Coronary artery (tissue), 2 donors: ENCODE measurements at regions not wholly inside any gene's neighbourhood (a gene's known extent, or its start where the extent isn't known, plus 50 kb on each side); places are given as distances from the start of the nearest gene placed in this dataset.

Source experiments
- DNase-seq: peaks from one replicate; pipeline ENCODE4 v3.0.0-alpha.2; 2017; ENCODE audit warnings: low spot score
- H3K27ac ChIP-seq, 2 donors: fragments of 200-600 bp; sonication (generic); one replicate each; pipeline ENCODE4 v1.5.1; 2016 to 2019
- H3K4me3 ChIP-seq: fragments of 200-600 bp; sonication (generic); 2 replicates; pipeline ENCODE4 v1.5.1; 2016; ENCODE audit warnings: mild to moderate bottlenecking, moderate library complexity
- TF ChIP-seq, protein P1 (sequence below): fragments of 200-600 bp; sonication (generic); IDR thresholded peaks from one replicate; pipeline ENCODE4 v1.5.1; 2019; ENCODE audit warnings: antibody characterized with exemption

DNA sequence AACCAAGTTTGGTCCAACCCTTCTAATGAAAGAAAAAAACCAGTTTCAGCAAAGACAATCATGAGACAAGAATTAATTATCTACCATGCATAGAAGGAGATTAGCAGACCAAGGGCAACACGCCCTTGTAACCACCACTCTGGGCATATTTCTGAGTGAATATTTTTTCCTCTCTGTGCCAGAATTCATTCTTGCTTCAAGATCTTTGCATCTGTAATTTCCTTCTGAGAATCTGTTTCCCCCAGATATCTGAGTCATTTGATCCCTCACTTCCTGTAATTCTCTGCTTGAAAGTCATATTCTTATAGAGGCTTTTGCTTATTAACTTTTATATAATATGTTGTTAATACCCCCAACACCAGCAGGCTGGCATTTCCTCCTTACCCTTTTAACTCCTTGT lies 243.7 kb downstream of the SLC16A7 start:
- TF ChIP-seq, protein P1, sequence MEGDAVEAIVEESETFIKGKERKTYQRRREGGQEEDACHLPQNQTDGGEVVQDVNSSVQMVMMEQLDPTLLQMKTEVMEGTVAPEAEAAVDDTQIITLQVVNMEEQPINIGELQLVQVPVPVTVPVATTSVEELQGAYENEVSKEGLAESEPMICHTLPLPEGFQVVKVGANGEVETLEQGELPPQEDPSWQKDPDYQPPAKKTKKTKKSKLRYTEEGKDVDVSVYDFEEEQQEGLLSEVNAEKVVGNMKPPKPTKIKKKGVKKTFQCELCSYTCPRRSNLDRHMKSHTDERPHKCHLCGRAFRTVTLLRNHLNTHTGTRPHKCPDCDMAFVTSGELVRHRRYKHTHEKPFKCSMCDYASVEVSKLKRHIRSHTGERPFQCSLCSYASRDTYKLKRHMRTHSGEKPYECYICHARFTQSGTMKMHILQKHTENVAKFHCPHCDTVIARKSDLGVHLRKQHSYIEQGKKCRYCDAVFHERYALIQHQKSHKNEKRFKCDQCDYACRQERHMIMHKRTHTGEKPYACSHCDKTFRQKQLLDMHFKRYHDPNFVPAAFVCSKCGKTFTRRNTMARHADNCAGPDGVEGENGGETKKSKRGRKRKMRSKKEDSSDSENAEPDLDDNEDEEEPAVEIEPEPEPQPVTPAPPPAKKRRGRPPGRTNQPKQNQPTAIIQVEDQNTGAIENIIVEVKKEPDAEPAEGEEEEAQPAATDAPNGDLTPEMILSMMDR, result no peak
- Histone ChIP-seq H3K4me3 (no peak overlapping the region), H3K27ac (no peak overlapping the region)
- no peak for DNase-seq

DNA sequence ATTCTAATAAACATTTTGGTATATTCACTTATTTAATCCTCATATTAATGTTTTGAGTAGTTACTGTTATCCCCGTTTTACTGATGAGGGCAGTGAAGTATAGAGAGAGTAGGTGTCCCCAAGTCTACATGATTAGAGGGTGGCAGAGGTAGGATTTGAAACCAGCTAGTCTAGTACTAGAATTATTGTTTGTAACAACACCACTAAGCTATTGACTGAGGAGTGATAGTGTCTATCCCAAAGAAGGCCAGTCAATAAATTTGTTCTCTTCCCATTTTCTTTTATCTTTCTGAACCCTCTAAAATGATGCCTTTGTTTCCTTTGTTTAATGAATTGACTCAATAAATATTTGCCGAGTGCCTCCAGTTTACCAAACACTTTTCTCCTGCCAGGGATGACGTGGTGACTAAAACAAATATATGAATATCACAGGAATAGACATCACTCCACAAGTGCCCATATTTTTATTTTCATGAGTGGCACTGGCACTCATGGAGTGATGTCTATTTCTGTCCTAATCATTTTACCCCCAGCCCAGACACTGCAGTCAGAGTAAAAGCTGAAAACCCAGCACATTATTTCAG lies 247.5 kb downstream of the SLC16A7 start:
- TF ChIP-seq, protein P1, result no peak
- H3K4me3 ChIP-seq, result no peak overlapping the region
- no peak for DNase-seq
- H3K27ac ChIP-seq, result no peak overlapping the region

DNA sequence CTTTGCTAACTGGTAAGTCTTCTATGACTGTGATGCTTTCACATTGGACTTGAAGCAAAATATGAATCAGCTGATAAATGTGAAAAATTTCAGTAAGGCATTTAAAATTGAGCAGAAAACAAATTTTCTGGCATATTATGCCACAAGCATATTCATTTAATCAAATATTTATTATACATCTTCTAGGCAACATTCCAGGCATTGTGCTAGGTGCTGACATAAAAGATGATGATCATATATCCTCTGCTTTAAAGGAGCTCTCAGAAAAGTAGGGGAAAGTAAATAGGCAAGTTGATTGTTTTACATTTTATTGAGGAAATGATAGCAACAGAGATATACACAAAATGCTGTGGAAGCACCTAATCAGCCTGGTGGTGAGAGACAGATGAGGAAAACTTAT lies 248.9 kb downstream of the SLC16A7 start:
- H3K4me3 ChIP-seq, result no peak overlapping the region
- TF ChIP-seq, protein P1, result no peak
- DNase-seq, result no peak
- H3K27ac ChIP-seq, result no peak overlapping the region

DNA sequence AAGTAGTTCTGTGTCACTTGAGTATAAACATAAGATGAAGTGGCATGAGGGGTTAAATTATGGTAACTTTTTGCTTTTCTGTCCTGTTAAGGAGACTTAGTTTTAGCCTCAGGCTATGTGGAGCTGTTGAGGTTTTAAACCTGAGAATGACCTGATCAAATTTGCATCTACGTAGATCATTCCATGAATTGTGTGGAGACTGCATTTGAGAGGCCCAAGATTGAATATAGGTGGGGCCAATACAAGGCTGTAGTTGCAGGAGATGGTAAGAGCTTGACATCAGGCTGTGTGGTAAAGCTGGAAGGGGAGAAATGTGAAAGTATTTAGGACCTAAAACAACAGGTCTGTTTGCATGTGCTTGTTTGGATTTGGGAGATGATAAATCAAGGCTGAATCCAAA lies 249.5 kb downstream of the SLC16A7 start:
- DNase-seq, result no peak
- TF ChIP-seq, protein P1, result no peak
- Histone ChIP-seq H3K27ac (no peak overlapping the region), H3K4me3 (no peak overlapping the region)

DNA sequence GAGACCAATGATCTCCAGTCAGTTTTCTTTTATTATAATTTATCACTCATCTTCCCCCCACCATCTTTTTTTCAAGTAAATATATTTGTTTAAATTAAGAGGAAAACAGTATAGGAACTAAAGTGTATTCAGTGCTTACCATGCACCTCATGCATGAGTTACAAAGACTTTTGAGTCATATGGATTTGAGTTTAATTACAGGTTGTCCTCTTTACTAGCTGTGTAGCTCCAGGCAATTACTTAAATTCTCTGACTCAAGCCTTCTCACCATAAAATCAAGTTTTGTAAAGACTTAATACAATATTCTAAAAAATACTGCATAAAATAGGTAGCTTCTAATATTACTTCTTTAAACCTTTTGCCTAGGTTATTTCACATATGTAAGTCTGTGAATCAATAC lies 251.3 kb downstream of the SLC16A7 start:
- DNase-seq, result no peak
- Histone ChIP-seq H3K4me3 (no peak overlapping the region), H3K27ac (no peak overlapping the region)
- TF ChIP-seq, protein P1, result no peak

DNA sequence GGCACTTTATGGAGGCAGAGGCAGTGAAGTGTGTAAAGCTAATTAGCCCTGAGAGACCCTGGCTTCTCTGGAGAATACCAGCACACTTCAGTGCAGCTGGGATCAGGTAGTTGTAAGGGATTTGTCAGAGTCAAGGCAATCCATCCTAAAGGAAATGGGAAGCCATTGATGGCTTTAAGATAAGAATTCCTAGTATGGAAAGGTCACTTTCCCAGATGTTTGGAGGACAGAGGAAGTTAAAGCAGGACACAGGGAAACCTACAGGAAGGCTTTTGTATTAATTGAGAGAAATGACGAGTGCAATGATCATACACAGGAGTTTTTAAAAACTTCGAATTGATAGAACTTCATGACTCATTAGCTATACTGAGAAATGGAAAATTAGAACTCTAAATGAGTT lies 254.4 kb downstream of the SLC16A7 start:
- H3K27ac ChIP-seq, result no peak overlapping the region
- no peak for DNase-seq
- TF ChIP-seq, protein P1, result no peak
- H3K4me3 ChIP-seq, result no peak overlapping the region

DNA sequence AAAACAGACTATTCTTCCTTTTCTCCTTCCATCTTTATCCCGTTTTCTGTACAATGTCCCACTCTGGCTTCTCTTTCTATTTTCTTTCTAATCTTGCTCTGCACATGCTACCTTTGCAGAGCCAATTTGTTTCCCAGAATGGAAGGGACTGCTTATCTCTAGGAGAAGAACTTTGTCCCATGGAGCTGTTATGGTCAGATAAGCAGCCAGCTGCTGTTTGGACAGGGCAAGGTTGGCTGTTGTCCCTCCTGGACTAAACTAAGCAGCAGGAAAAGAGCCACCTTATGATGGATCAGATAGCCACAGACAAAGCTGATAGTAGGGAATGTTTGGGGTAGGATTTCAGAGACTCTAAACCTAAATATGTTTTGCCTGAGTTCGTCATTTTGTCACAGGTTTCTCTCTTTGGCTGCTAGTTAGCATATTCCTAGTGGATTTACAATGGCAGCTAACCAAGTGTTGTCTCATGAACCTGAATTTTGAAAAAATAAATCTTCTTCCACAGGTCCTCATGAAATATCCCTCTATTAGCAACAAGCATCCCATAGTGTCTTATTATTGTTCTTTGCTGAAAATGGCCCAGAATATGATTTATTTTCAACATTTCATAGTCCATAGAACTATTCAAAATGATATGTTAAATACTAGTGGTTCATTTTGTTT lies 262.8 kb downstream of the SLC16A7 start:
- no peak for DNase-seq
- TF ChIP-seq, protein P1, result no peak
- no peak overlapping the region for H3K4me3 ChIP-seq
- H3K27ac ChIP-seq, result no peak overlapping the region
